Astrocyte (in vitro differentiated cells and primary cell): ENCODE measurements at regions not wholly inside any gene's neighbourhood (a gene's known extent, or its start where the extent isn't known, plus 50 kb on each side); places are given as distances from the start of the nearest gene placed in this dataset.

Source experiments
- DNase-seq: peaks from one replicate; pipeline ENCODE4 v3.0.0-alpha.2; 2010; ENCODE audit warnings: low read depth
- FAIRE-seq: peaks from 2 replicates; lab custom pipeline; 2011; peaks lifted over from hg19 to GRCh38; lab: Jason Lieb, UNC
- H2AFZ ChIP-seq: 2 replicates; pipeline ENCODE4 v1.6.0; 2012; ENCODE audit warnings: low read depth, low read length, inconsistent platforms
- H3K27ac ChIP-seq: 2 replicates; pipeline ENCODE4 v1.5.1; 2011; ENCODE audit warnings: low read depth, low read length, inconsistent platforms
- H3K27me3 ChIP-seq: 2 replicates; pipeline ENCODE4 v1.6.0; 2011; ENCODE audit warnings: low read length, inconsistent platforms; ENCODE audit not compliant: insufficient read depth
- H3K36me3 ChIP-seq: 2 replicates; pipeline ENCODE4 v1.5.1; 2011; ENCODE audit warnings: low read length, inconsistent platforms; ENCODE audit not compliant: insufficient read depth
- H3K4me1 ChIP-seq: 2 replicates; pipeline ENCODE4 v1.5.1; 2011; ENCODE audit warnings: low read length, inconsistent platforms; ENCODE audit not compliant: insufficient read depth
- H3K4me2 ChIP-seq: 2 replicates; pipeline ENCODE4 v1.6.0; 2012; ENCODE audit warnings: low read length, inconsistent platforms
- H3K4me3 ChIP-seq: 2 replicates; pipeline ENCODE4 v1.5.1; 2011; ENCODE audit warnings: low read depth, mild to moderate bottlenecking, low read length, inconsistent platforms; ENCODE audit not compliant: insufficient read depth
- H3K79me2 ChIP-seq: 2 replicates; pipeline ENCODE4 v1.6.0; 2012; ENCODE audit warnings: mild to moderate bottlenecking, low read length, inconsistent platforms; ENCODE audit not compliant: insufficient read depth
- H3K9ac ChIP-seq: 2 replicates; pipeline ENCODE4 v1.6.0; 2012; ENCODE audit warnings: mild to moderate bottlenecking, low read length, inconsistent platforms
- H3K9me3 ChIP-seq: 2 replicates; pipeline ENCODE4 v1.5.1; 2012; ENCODE audit warnings: low read depth, mild to moderate bottlenecking, low read length, inconsistent platforms; ENCODE audit not compliant: insufficient read depth
- H4K20me1 ChIP-seq: 2 replicates; pipeline ENCODE4 v1.6.0; 2012; ENCODE audit warnings: low read length, inconsistent platforms; ENCODE audit not compliant: insufficient read depth
- H3K27ac Mint-ChIP-seq: one replicate; pipeline ENCODE4 v1.8.0; 2021; ENCODE audit warnings: mild to moderate bottlenecking, mixed read lengths; ENCODE audit not compliant: unreplicated experiment
- H3K27me3 Mint-ChIP-seq: one replicate; pipeline ENCODE4 v1.8.0; 2021; ENCODE audit warnings: low read depth, mixed read lengths; ENCODE audit not compliant: unreplicated experiment
- H3K36me3 Mint-ChIP-seq: one replicate; pipeline ENCODE4 v1.8.0; 2021; ENCODE audit warnings: low read depth, mixed read lengths; ENCODE audit not compliant: unreplicated experiment
- H3K4me1 Mint-ChIP-seq: one replicate; pipeline ENCODE4 v1.8.0; 2021; ENCODE audit warnings: low read depth, mixed read lengths; ENCODE audit not compliant: unreplicated experiment
- H3K4me3 Mint-ChIP-seq: one replicate; pipeline ENCODE4 v1.8.0; 2021; ENCODE audit warnings: mild to moderate bottlenecking, moderate library complexity, mixed read lengths; ENCODE audit not compliant: unreplicated experiment
- H3K9me3 Mint-ChIP-seq: one replicate; pipeline ENCODE4 v1.8.0; 2021; ENCODE audit warnings: mild to moderate bottlenecking, mixed read lengths; ENCODE audit not compliant: unreplicated experiment
- CTCF ChIP-seq: IDR thresholded peaks from 2 replicates; pipeline ENCODE4 v1.5.1; 2011; ENCODE audit warnings: low read depth, mild to moderate bottlenecking, inconsistent platforms, low read length, moderate library complexity; ENCODE audit not compliant: insufficient read depth
- EZH2 ChIP-seq: IDR thresholded peaks from 2 replicates; pipeline ENCODE4 v1.6.1; 2012; ENCODE audit warnings: mild to moderate bottlenecking, low read length, inconsistent platforms; ENCODE audit not compliant: insufficient read depth

- Histone ChIP-seq H3K4me1 (no peaks in the 10 kb centered on the region), H3K79me2 (no peaks in the 10 kb centered on the region), H3K4me2 (no peak overlapping the region), H4K20me1 (no peaks in the 10 kb centered on the region), H3K9ac (no peak overlapping the region), H3K27ac (no peak overlapping the region), H3K9me3 (no peaks in the 10 kb centered on the region), H2AFZ (no peak overlapping the region), H3K4me3 (no peak overlapping the region), H3K27me3 (no peaks in the 10 kb centered on the region), H3K36me3 (no peaks in the 10 kb centered on the region)
- H3K4me1 Mint-ChIP-seq = no peaks in the 10 kb centered on the region
- no peak for TF ChIP-seq CTCF
- TF ChIP-seq EZH2 = no peak
- H3K36me3 Mint-ChIP-seq = no peaks in the 10 kb centered on the region
- no peak overlapping the region for H3K27ac Mint-ChIP-seq
- H3K4me3 Mint-ChIP-seq = no peak overlapping the region
- peaks cover 7% of the 10 kb centered on the region for H3K9me3 Mint-ChIP-seq
- no peaks in the 10 kb centered on the region for H3K27me3 Mint-ChIP-seq
- FAIRE-seq = no peak
- no peak for DNase-seq
Measured at GRCh38 chr4:185895866-185896265, 83.9 kb upstream of the SORBS2 start.

GRCh38 chr4:185896817-185897488 lies 85.0 kb upstream of the SORBS2 start:
- no peaks in the 10 kb centered on the region for H3K4me1 Mint-ChIP-seq
- Histone ChIP-seq H2AFZ (no peak overlapping the region), H3K79me2 (no peaks in the 10 kb centered on the region), H3K4me2 (no peak overlapping the region), H4K20me1 (no peaks in the 10 kb centered on the region), H3K9me3 (no peaks in the 10 kb centered on the region), H3K4me3 (no peak overlapping the region), H3K9ac (no peak overlapping the region), H3K27me3 (no peaks in the 10 kb centered on the region), H3K4me1 (no peaks in the 10 kb centered on the region), H3K27ac (no peak overlapping the region), H3K36me3 (no peaks in the 10 kb centered on the region)
- no peaks in the 10 kb centered on the region for H3K27me3 Mint-ChIP-seq
- TF ChIP-seq CTCF = no peak
- TF ChIP-seq EZH2 = no peak
- H3K4me3 Mint-ChIP-seq = no peak overlapping the region
- no peak for DNase-seq
- no peaks in the 10 kb centered on the region for H3K36me3 Mint-ChIP-seq
- FAIRE-seq = no peak
- H3K27ac Mint-ChIP-seq = no peak overlapping the region
- H3K9me3 Mint-ChIP-seq = peaks cover 7% of the 10 kb centered on the region

- H3K9me3 Mint-ChIP-seq = peaks cover 4% of the 10 kb centered on the region
- H3K36me3 ChIP-seq = no peaks in the 10 kb centered on the region
- H3K27me3 ChIP-seq = no peaks in the 10 kb centered on the region
- no peaks in the 10 kb centered on the region for H3K27me3 Mint-ChIP-seq
- TF ChIP-seq EZH2 (no peak), CTCF (no peak)
- H3K79me2 ChIP-seq = no peaks in the 10 kb centered on the region
- H3K4me1 Mint-ChIP-seq = no peaks in the 10 kb centered on the region
- DNase-seq (no peak), FAIRE-seq (no peak)
- H3K36me3 Mint-ChIP-seq = no peaks in the 10 kb centered on the region
- H3K27ac Mint-ChIP-seq = no peak overlapping the region
- H3K9ac ChIP-seq = no peak overlapping the region
- H4K20me1 ChIP-seq = no peaks in the 10 kb centered on the region
- no peaks in the 10 kb centered on the region for H3K4me1 ChIP-seq
- H3K4me2 ChIP-seq = no peak overlapping the region
- no peak overlapping the region for H3K27ac ChIP-seq
- no peak overlapping the region for H3K4me3 Mint-ChIP-seq
- H3K4me3 ChIP-seq = no peak overlapping the region
- H3K9me3 ChIP-seq = no peaks in the 10 kb centered on the region
- H2AFZ ChIP-seq = no peak overlapping the region
Measured at GRCh38 chr4:185898413-185898812, 86.4 kb upstream of the SORBS2 start.
